GM18511 (cell line): ENCODE measurements at regions not wholly inside any gene's neighbourhood (a gene's known extent, or its start where the extent isn't known, plus 50 kb on each side); places are given as distances from the start of the nearest gene placed in this dataset.

Experiments used
- ATAC-seq: cut with Tn5 transposase; IDR thresholded peaks from one replicate; pipeline ENCODE4 v1.9.1; 2021; ENCODE audit warnings: mild to moderate bottlenecking, moderate library complexity; ENCODE audit not compliant: unreplicated experiment

DNA sequence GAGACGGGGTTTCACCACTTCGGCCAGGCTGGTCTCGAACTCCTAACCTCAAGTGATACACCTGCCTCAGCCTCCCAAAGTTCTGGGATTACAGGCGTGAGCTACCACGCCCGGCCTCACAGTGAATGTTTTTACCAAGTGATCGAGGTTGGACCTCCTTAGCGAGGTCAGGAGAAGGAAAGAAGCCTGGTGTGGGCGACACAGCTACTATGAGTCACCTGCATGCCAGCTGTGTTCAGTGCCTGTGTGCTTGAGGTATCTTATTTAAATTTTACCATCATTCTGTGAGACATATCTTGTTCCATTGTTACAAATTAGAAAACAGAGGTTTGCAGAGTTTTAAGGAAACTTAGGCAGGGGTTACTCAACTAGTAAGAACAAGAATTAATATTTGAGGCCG is 174.8 kb upstream of the DYNLRB2 start:
- no peak for ATAC-seq

DNA sequence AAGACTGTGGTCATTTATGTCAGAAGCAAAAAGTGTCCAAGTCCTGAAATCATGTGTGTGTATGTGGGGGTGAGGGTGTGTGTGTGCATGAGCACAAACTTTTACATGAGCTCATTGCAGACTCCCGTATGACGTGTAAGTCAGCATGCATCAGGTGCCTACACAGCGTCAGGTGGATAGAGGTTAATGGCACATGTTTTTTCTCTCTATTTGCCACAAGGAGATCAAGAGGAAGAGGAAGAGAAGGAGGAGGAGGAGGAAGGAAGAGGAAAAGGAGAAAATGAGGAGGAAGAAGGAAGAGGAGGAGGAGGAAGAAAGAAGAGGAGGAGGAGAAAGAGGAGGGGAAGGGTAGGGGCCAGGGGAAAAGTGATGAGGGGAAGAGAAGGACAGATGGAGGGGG is 178.0 kb upstream of the DYNLRB2 start:
- no peak for ATAC-seq

- ATAC-seq: no peak
Observed at GRCh38 chr16:80356365-80356764, 184.4 kb upstream of the DYNLRB2 start.

GRCh38 chr16:80355335-80355734 is 185.5 kb upstream of the DYNLRB2 start:
- no peak for ATAC-seq

DNA sequence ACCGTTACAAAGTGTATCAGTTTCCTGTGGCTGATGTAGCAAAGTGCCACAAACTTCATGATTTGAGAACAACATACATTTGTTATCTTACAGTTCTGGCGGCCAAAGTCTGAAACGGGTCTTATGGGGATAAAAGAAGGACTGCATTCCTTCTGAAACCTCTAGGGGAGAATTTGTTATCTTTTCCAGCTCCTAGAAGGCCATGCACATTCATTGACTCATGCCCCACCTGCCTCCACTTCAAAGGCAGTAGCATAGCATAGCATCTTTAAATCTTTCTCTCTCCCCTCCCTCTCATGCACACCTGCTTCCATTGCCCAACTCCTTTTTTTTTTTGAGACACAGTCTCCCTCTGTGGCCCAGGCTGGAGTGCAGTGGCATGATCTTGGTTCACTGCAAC is 190.7 kb upstream of the DYNLRB2 start:
- no peak for ATAC-seq

DNA sequence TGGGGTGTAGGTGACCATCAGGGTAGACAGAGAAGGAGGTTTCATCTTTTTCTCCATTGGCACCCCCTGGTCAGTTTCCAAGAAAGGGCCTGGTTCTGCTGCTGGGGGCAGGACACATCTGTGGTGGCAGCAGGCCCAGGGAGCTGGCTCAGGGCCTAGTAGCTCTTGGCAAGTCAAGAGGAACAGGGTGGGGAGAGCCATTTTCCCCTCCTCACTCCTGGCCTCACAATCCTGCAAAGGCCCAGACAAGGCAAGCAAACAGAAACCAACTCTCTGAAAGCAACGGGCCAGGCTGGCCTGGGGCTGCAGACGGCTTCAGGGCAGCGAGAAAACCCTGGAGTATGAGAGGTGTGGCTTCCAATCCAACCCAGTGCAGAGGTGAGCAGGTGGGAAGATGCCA is 192.9 kb upstream of the DYNLRB2 start:
- no peak for ATAC-seq

DNA sequence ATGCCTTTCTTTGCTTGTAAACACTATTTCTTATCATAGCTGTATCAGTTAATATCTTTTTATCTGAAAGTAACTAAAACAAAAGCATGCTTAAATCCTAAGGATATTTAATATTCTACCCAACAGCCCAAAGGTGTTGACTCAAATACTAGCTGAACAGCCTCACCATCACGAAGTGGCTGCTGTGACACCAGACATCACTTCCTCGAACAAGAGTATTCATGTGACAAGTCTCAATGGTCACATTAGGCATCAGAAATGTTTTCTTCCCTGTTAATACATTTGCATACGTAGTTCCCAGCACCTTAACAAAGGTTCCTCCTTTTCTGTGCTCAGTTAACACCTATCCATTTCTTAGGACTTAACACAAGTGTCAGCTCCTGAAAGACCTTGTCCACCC is 193.8 kb upstream of the DYNLRB2 start:
- ATAC-seq: no peak

DNA sequence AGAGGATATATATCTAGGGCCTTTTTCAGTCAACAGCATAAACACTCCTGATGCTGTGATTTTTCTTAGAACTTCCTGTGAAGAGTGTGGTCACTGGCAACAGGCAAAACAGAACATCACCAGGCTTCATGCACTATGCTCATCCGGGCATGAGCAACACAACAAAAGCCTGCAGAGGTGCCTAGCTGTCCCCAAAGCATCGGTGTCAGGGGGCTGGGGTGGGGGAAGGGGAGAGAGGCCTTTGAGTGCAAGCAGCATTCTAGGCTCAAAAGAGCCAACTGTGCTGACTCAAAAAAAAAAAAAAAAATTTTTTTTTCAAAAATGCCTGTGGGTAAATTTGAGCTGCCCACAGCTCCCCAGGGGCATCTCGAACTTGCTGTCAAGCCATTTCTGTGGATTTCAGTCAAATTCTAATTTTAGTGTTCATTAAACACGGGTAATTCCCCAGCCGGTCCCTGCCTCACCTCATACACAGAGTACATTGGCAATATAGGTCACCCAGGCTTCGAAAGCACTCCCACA is 194.6 kb upstream of the DYNLRB2 start:
- peak; percentile 84 for ATAC-seq

DNA sequence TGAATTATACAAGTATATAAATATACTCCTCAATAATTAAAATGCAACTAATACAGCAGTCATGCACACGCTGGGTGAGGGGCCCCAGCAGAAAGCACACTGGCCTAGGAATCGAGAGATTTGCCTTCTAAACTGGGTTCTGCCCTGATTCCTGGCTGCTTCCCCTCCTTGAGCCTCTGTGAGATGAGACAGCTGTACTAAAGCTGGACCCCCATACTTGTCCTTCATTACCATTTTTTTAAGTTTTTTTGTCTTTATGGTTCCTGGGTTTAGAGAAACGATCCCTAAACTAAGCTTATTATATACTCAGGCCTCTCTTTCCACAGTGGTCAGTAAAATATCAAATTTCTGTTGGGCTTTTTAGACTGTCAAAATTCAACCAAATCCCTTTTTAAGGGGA is 195.1 kb upstream of the DYNLRB2 start:
- ATAC-seq: no peak

GRCh38 chr16:80344570-80344969 is 196.2 kb upstream of the DYNLRB2 start:
- ATAC-seq: no peak

DNA sequence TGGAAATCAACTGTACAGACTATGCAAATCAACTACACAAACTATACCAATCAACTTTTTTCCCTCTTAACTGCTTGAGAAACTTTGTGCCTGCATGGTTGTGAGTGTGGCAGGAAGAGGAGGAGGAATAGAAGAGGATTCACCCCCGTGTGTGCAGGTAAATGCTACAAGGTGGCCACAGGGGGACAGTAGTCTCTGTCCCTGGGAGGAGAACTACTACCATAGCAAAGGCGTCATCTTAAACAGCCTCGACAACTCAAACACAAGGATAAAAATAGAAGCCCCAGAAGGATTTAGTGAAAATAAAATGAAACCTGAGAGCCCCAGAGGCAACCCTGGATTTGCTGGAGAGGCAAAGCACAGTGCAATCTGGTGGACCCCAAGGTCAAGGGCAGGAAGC is 199.5 kb upstream of the DYNLRB2 start:
- ATAC-seq: no peak

- ATAC-seq: no peak
Observed at GRCh38 chr16:80337786-80338185, 203.0 kb upstream of the DYNLRB2 start.

- ATAC-seq: no peak
Observed at GRCh38 chr16:80330803-80331202, 210.0 kb upstream of the DYNLRB2 start.

DNA sequence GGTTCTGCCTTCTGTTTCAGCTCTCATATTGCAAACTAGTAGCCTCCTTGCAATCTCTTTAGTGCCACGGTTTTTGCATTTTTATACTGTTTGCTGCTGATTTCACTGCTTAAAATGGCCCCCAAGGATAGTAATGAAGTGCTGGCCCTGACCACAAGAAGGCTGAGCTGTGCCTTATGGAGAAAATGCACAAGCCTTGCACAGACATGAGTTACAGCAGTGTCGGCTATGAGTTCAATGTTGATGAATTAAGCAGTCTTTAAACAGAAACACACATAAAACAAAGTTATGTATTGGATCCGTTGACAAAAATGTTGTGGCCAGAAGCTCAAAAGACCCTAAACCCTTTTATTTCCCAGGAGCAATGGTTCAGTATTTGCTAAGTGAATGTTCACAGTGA is 210.6 kb upstream of the DYNLRB2 start:
- no peak for ATAC-seq

- ATAC-seq: no peak
Observed at GRCh38 chr16:80327740-80328139, 213.1 kb upstream of the DYNLRB2 start.

- ATAC-seq: no peak
Observed at GRCh38 chr16:80324371-80324770, 216.4 kb upstream of the DYNLRB2 start.

GRCh38 chr16:80323808-80324195 is 217.0 kb upstream of the DYNLRB2 start:
- ATAC-seq: no peak

DNA sequence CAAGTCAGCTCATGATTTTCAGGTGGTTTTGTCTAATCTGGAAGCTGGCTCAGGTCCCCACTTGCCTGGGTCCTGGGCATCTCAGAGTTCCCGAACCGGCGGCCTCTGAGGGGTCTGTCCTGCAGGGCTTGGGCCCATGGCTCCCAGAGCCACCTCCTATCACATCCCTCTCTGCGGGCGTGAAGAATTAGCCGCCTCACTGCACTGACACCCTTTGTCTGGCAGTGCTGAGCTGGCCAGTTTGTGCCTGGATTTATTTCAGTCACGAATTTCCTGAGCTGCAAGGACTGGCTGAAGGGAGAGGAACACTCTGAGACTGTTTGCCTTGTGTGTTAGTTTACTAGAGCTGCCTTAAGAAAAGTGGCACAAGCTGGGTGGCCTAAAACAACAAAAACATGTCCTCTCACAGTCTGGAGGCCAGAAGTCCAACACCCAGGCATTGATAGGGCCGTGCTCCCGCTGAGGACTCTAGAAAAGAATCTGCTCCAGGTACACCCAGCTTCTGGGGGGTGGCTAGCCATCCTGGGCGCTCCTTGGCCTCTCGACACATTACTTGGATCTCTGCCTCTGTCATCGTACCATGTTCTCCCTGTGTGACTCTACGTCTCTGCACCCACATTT is 217.5 kb upstream of the DYNLRB2 start:
- no peak for ATAC-seq

GRCh38 chr16:80319181-80319580 is 221.6 kb upstream of the DYNLRB2 start:
- no peak for ATAC-seq

DNA sequence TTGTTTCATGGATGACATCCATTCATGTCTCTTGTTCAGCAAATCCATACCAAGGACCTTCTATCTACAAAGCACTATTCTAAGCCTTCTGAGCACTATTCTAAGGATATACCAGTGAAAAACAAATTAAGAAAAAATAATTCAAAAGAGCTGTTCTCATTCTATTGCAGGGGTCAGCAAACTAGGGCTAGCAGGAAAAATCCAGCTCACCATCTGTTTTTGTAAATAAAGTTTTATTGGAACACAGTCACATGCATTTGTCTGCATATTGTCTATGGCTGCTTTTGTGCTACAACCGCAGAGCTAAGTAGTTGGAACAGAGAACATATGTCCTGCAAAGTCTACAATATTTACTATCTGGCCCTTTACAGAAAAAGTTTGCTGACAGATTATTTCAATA is 222.7 kb upstream of the DYNLRB2 start:
- ATAC-seq: no peak

DNA sequence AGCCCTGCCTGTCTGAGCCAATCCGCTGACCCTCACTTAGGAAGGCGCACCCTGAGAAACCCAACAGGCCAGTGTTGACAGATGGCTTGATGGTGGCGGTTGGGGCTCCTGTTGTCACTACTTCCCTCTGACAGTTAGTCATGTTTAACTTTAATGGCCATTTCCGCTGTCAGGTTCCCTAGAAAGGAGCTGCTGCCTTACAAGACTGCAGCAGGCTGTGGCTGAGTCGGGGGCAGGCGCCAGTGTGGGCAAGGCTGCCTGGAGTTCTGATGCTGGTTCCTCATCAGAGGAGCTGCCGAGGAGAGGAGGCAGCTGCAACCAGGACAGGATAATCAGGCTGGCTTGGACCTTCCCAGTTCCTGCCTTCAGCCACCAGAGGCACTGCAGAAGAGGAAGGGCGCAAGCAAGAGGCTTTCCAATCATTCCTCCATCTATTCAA is 223.2 kb upstream of the DYNLRB2 start:
- ATAC-seq: no peak

- no peak for ATAC-seq
Observed at GRCh38 chr16:80317116-80317515, 223.7 kb upstream of the DYNLRB2 start.

DNA sequence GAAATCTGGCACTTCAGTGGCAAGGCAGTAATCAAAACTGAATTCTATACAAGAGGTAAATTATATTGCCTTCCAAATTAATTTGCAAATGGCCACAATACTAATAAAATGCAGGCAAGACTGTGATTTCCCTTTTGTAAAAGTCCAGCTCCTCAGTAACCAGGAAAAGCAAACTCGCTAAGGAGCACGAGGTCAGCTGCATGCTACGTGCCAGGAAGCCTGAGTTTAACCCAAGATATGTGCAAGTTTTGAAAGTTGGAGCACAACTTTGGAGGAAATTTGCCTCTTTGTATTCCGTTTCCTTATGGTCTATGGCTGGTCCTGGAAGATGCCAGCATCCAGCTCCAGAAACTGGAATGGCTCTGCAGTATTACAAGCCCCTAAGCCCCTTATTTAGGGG is 226.8 kb upstream of the DYNLRB2 start:
- ATAC-seq: no peak
